Uterus (tissue), 3 donors: ENCODE measurements at regions not wholly inside any gene's neighbourhood (a gene's known extent, or its start where the extent isn't known, plus 50 kb on each side); places are given as distances from the start of the nearest gene placed in this dataset.

ENCODE experiments used
- DNase-seq, 2 donors: peaks; one replicate each; pipeline ENCODE4 v3.0.0-alpha.2; 2019 to 2020
- H3K27ac ChIP-seq, 2 donors: fragments of 200-600 bp; sonication (generic); 1 replicate in 1 of 2; 2 replicates in 1 of 2; pipeline ENCODE4 v1.5.1; 2016 to 2018
- H3K27me3 ChIP-seq, 2 donors: fragments of 200-600 bp; sonication (generic); one replicate each; pipeline ENCODE4 v1.5.1; 2018 to 2019; ENCODE audit warnings: control low read depth in 1 of 2
- H3K36me3 ChIP-seq, 2 donors: fragments of 200-600 bp; sonication (generic); one replicate each; pipeline ENCODE4 v1.5.1; 2019; ENCODE audit warnings: control low read depth in 1 of 2
- H3K4me1 ChIP-seq, 2 donors: fragments of 200-600 bp; sonication (generic); one replicate each; pipeline ENCODE4 v1.5.1; 2018 to 2019; ENCODE audit warnings: control low read depth in 1 of 2
- H3K4me3 ChIP-seq, 2 donors: fragments of 200-600 bp; sonication (generic); 1 replicate in 1 of 2; 2 replicates in 1 of 2; pipeline ENCODE4 v1.5.1; 2018 to 2019; ENCODE audit warnings: mild to moderate bottlenecking in 1 of 2
- H3K9me3 ChIP-seq, 2 donors: fragments of 200-600 bp; sonication (generic); one replicate each; pipeline ENCODE4 v1.5.1; 2019; ENCODE audit warnings: control low read depth in 1 of 2
- CTCF ChIP-seq, 4 experiments: fragments of 200-600 bp in 2 of 4; fragments of 450-650 bp in 2 of 4; sonication (generic) in 2 of 4; IDR thresholded peaks; one replicate each; pipeline ENCODE4 v1.5.1; 2016 to 2019; ENCODE audit warnings: antibody characterized with exemption in 4 of 4, mild to moderate bottlenecking in 2 of 4, moderate library complexity in 1 of 4
- POLR2A ChIP-seq, 2 donors: fragments of 450-650 bp; IDR thresholded peaks; one replicate each; pipeline ENCODE4 v1.6.1; 2016; ENCODE audit warnings: antibody characterized with exemption in 2 of 2, mild to moderate bottlenecking in 1 of 2, moderate library complexity in 1 of 2
- intact Hi-C: fragments of 100-400 bp; cut with DNase I; formaldehyde crosslinking; loops from one replicate; pipeline ENCODE4 v1.15.1; 2023; ENCODE audit warnings: low total_unique reads
- donor health status: DM: yes; HTN: yes; CAD: no.

GRCh38 chr7:54888067-54888733 lies 129.2 kb upstream of the SEC61G start:
- intact Hi-C loops: no loop called here
- TF ChIP-seq CTCF (IDR thresholded peaks at IDR 0.05) (no peak), POLR2A (IDR thresholded peaks at IDR 0.05) (no peak)
- no peaks in the 10 kb centered on the region for H3K9me3 ChIP-seq
- H3K27me3 ChIP-seq: peaks cover 0 to 11% of the 10 kb centered on the region in 2 donors
- no peak for DNase-seq
- H3K36me3 ChIP-seq: no peaks in the 10 kb centered on the region
- no peak overlapping the region for H3K4me3 ChIP-seq
- no peak overlapping the region for H3K27ac ChIP-seq
- no peaks in the 10 kb centered on the region for H3K4me1 ChIP-seq

DNA sequence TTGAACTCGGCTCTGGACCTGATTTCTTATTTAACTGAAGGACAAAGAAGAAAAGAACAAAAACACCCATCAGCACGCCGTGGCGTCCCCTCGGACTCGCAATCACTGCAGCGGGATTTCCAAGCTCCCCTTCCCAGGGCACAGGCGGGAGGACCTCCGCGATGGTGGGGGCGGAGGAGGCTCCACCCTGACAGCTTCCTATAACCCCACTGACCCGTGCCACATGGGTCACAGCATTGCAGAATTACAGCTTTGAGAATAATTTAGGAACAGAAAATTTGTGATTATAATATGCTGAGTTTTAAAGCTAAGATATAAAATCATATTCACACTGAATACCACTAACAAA lies 129.7 kb upstream of the SEC61G start:
- no peak for TF ChIP-seq POLR2A (IDR thresholded peaks at IDR 0.05)
- no peak for TF ChIP-seq CTCF (IDR thresholded peaks at IDR 0.05)
- H3K9me3 ChIP-seq: no peaks in the 10 kb centered on the region
- no peak for DNase-seq
- no peak overlapping the region for H3K27ac ChIP-seq
- H3K4me3 ChIP-seq: no peak overlapping the region
- H3K36me3 ChIP-seq: no peaks in the 10 kb centered on the region
- H3K4me1 ChIP-seq: no peaks in the 10 kb centered on the region
- intact Hi-C loops: no loop called here
- H3K27me3 ChIP-seq: peaks cover 0 to 11% of the 10 kb centered on the region in 2 donors

- Histone ChIP-seq H3K4me1 (no peaks in the 10 kb centered on the region), H3K36me3 (no peaks in the 10 kb centered on the region), H3K4me3 (no peak overlapping the region), H3K27ac (peak overlapping the region; percentile 20 to 31), H3K9me3 (no peaks in the 10 kb centered on the region), H3K27me3 (no peaks in the 10 kb centered on the region)
- DNase-seq: no peak
- intact Hi-C loops: no loop called here
- TF ChIP-seq CTCF (IDR thresholded peaks at IDR 0.05): no peak
- no peak for TF ChIP-seq POLR2A (IDR thresholded peaks at IDR 0.05)
These were observed 120.9 kb upstream of the EGFR start for GRCh38 chr7:54897891-54898290.

DNA sequence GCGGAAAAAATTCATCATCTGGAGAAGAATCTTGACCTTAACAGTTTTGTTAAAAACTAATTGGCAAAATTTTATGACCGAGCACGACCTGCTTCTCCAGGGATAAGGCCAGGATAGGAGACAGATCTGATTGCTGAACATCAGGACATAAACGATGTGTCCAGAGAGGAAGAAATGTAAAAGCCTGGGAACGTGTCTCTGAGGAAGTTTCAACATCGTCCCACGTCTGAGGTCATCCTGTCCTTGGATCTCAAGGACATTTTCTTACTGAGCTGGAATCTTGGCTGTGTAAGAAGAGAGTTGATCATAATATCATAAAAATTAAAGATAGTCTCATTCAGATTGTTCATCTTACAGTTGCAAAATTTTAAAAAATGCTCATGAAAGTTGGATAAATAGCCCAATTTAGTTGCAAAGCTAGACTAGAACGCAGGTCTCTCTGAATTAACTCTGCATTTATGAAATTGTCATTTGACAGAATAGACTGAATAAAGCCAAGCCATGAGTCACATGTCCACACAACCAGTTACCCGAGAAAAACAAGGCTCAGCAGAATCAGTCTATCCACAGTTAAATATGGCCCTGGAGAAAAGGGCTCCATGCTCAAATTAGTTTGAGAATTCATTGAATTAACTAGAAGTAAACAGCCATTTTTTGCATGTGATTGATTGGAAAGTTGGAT lies 120.0 kb upstream of the EGFR start:
- intact Hi-C loops: no loop called here
- peak; percentile 57 to 72 for DNase-seq
- Histone ChIP-seq H3K4me1 (no peaks in the 10 kb centered on the region), H3K27me3 (no peaks in the 10 kb centered on the region), H3K27ac (peak overlapping the region; percentile 21 to 31), H3K4me3 (no peak overlapping the region), H3K36me3 (no peaks in the 10 kb centered on the region), H3K9me3 (no peaks in the 10 kb centered on the region)
- TF ChIP-seq POLR2A (IDR thresholded peaks at IDR 0.05) (no peak), CTCF (IDR thresholded peaks at IDR 0.05) (no peak)

DNA sequence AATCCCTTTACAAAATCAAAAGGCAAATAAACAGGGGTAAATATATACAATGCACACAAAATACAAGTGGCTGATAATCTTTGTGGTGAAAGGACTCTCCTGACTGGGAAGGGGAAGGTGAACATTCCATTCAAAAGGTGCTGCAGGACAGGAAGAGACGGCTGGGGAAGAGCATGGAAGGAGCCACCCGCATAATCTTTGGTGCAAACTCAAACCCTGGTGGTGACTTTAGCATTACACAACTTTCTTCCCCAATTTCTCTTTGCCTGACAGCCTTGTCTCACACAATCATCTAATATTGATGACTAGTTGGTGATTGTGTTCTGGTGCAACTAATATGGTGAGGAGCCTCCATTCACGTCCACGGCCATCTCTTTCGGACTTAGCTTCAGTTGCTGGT lies 117.0 kb upstream of the EGFR start:
- Histone ChIP-seq H3K27me3 (no peaks in the 10 kb centered on the region), H3K27ac (no peak overlapping the region), H3K4me1 (no peaks in the 10 kb centered on the region), H3K4me3 (no peak overlapping the region), H3K36me3 (no peaks in the 10 kb centered on the region), H3K9me3 (no peaks in the 10 kb centered on the region)
- no peak for TF ChIP-seq POLR2A (IDR thresholded peaks at IDR 0.05)
- no peak for TF ChIP-seq CTCF (IDR thresholded peaks at IDR 0.05)
- intact Hi-C loops: no loop called here
- DNase-seq: no peak
